Heart left ventricle (tissue), 16 donors: ENCODE measurements at regions not wholly inside any gene's neighbourhood (a gene's known extent, or its start where the extent isn't known, plus 50 kb on each side); places are given as distances from the start of the nearest gene placed in this dataset.

Experiments
- ATAC-seq, 4 donors: fragments of 200-7000 bp; cut with Tn5 transposase; one replicate each; pipeline ENCODE4 v1.9.1; 2020 to 2022; ENCODE audit warnings: moderate library complexity in 4 of 4, mild to moderate bottlenecking in 3 of 4, moderate number of reproducible peaks in 1 of 4
- DNase-seq, 5 donors: peaks; one replicate each; pipeline ENCODE4 v3.0.0-alpha.2; 2020
- H3K27ac ChIP-seq, 12 donors: fragments of 200-600 bp; sonication (generic) in 4 of 12; one replicate each; pipeline versions ENCODE4 v1.5.0 to v1.8.0; 2016 to 2022; ENCODE audit warnings: mild to moderate bottlenecking in 2 of 12
- H3K27me3 ChIP-seq, 9 donors: fragments of 200-600 bp; sonication (generic) in 2 of 9; one replicate each; pipeline versions ENCODE4 v1.5.1 to v1.8.0; 2016 to 2022; ENCODE audit warnings: mild to moderate bottlenecking in 3 of 9
- H3K36me3 ChIP-seq, 9 donors: fragments of 200-600 bp; sonication (generic) in 2 of 9; one replicate each; pipeline versions ENCODE4 v1.5.0 to v1.8.0; 2018 to 2022; ENCODE audit warnings: mild to moderate bottlenecking in 2 of 9
- H3K4me1 ChIP-seq, 12 donors: fragments of 200-600 bp; sonication (generic) in 4 of 12; one replicate each; pipeline versions ENCODE4 v1.5.0 to v1.8.0; 2016 to 2022; ENCODE audit warnings: mild to moderate bottlenecking in 3 of 12
- H3K4me3 ChIP-seq, 12 donors: fragments of 200-600 bp; sonication (generic) in 4 of 12; one replicate each; pipeline versions ENCODE4 v1.5.0 to v1.8.0; 2017 to 2022; ENCODE audit warnings: mild to moderate bottlenecking in 9 of 12, moderate library complexity in 4 of 12
- H3K9me3 ChIP-seq, 12 donors: fragments of 200-600 bp; sonication (generic) in 4 of 12; one replicate each; pipeline versions ENCODE4 v1.5.0 to v1.8.0; 2016 to 2022; ENCODE audit warnings: mild to moderate bottlenecking in 1 of 12
- CTCF ChIP-seq, 12 donors: fragments of 200-600 bp; sonication (generic) in 4 of 12; IDR thresholded peaks; one replicate each; pipeline versions ENCODE4 v1.5.0 to v1.8.0; 2018 to 2022; ENCODE audit warnings: antibody characterized with exemption in 12 of 12, mild to moderate bottlenecking in 5 of 12
- POLR2A ChIP-seq, 2 donors: fragments of 450-650 bp; IDR thresholded peaks; one replicate each; pipeline ENCODE4 v1.6.1; 2017; ENCODE audit warnings: antibody characterized with exemption in 2 of 2, mild to moderate bottlenecking in 2 of 2, moderate library complexity in 2 of 2
- WGBS, 4 donors: extraction: QIAGEN DNeasy Blood & Tissue Kit in 2 of 4; methylation state at CpG; one replicate each; pipeline versions ENCODE4 v1.1.5 to v1.1.7; 2013 to 2018; 5-methylcytosine and 5-hydroxymethylcytosine counted together
- intact Hi-C, 10 donors: fragments of 100-400 bp; cut with DNase I; formaldehyde crosslinking; loops; one replicate each; pipeline versions ENCODE4 v1.11.1 to v1.14.2; 2022
- donor health status: ischemic (EF 13 %, LVEDD 7.1; RV severe dilation, severe dysfunction).
- donor health status: healthy with polysubstance abuse.
- donor health status: DM: no; HTN: yes; CAD: no.
- donor health status: DM: no; HTN: no; CAD: no.
- donor health status: ischemic (EF 25% LVEDD 6.9; RV normal size, moderate dysfunction).
- donor health status: ischemic (EF 25% LVEDD 5.7; RV mildly dilated, moderate dysfunction).
- donor health status: healthy.
- donor health status: DM: yes; HTN: yes; CAD: no.
- donor health status: ischemic (EF 35%, LVEDD 5.7; RV mildly dilated, moderate dysfunction).
- donor health status: nonischemic (EF 11% LVEDD 7.7; RV severe dilation, severe dysfunction).
- donor health status: DM: yes; HTN: yes; CAD: no.
- donor health status: PGD.
- donor health status: ischemic (EF 29% LVEDD 5.4; RV normal size, mild dysfunction).
- donor health status: nonischemic (EF 23%, LVEDD 6.1; RV moderate dilation, normal function).

DNA sequence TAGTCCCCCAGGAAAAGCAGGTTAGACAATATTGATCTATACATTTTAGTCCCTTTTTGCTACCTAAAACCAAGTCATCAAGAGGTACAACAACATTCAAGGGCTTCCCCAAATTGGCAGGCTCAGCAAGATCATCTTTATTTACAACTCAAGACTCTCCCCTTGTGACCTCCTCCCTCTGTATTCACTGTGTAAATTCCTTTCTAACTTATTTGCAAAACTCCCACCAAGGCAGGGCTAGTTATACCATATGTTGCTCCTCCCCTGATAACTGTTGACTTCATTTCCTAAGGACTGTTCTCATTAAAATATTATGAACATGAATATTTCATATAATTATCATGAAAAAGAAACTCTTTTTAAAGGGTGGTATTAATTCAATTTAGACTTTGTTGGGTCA lies 275.6 kb downstream of the DTHD1 start:
- Histone ChIP-seq H3K4me3 (no peak overlapping the region), H3K4me1 (no peaks in the 10 kb centered on the region), H3K27ac (no peak overlapping the region), H3K36me3 (no peaks in the 10 kb centered on the region), H3K9me3 (peaks cover 0 to 5% (median 0%) of the 10 kb centered on the region in 12 donors), H3K27me3 (no peaks in the 10 kb centered on the region)
- intact Hi-C loops: no loop called here
- no peak for ATAC-seq
- DNase-seq: no peak
- TF ChIP-seq POLR2A (IDR thresholded peaks at IDR 0.05) (no peak), CTCF (IDR thresholded peaks at IDR 0.05) (no peak)

GRCh38 chr4:36568575-36568974 lies 287.2 kb downstream of the DTHD1 start:
- H3K4me1 ChIP-seq: no peaks in the 10 kb centered on the region
- no peak overlapping the region for H3K4me3 ChIP-seq
- H3K27ac ChIP-seq: no peak overlapping the region
- WGBS, 4 donors: 50 to 76% (median 67%) methylated on average over 2 to 3 of the region's 3 CpGs
- ATAC-seq: no peak
- H3K36me3 ChIP-seq: no peaks in the 10 kb centered on the region
- intact Hi-C loops: no loop called here
- no peaks in the 10 kb centered on the region for H3K27me3 ChIP-seq
- no peak for DNase-seq
- peaks cover 0 to 12% (median 0%) of the 10 kb centered on the region in 12 donors for H3K9me3 ChIP-seq
- TF ChIP-seq POLR2A (IDR thresholded peaks at IDR 0.05) (no peak), CTCF (IDR thresholded peaks at IDR 0.05) (no peak)

- Histone ChIP-seq H3K36me3 (no peaks in the 10 kb centered on the region), H3K9me3 (peaks cover 0 to 20% (median 10%) of the 10 kb centered on the region in 12 donors), H3K27ac (no peak overlapping the region), H3K4me1 (no peaks in the 10 kb centered on the region), H3K4me3 (no peak overlapping the region), H3K27me3 (no peaks in the 10 kb centered on the region)
- 75 to 92% (median 89%) methylated on average over 4 of the region's 4 CpGs for WGBS, 4 donors
- DNase-seq (no peak), ATAC-seq (no peak)
- no peak for TF ChIP-seq POLR2A (IDR thresholded peaks at IDR 0.05)
- no peak for TF ChIP-seq CTCF (IDR thresholded peaks at IDR 0.05)
- intact Hi-C loops: no loop called here
Observed at GRCh38 chr4:36573441-36573840, 292.0 kb downstream of the DTHD1 start.

DNA sequence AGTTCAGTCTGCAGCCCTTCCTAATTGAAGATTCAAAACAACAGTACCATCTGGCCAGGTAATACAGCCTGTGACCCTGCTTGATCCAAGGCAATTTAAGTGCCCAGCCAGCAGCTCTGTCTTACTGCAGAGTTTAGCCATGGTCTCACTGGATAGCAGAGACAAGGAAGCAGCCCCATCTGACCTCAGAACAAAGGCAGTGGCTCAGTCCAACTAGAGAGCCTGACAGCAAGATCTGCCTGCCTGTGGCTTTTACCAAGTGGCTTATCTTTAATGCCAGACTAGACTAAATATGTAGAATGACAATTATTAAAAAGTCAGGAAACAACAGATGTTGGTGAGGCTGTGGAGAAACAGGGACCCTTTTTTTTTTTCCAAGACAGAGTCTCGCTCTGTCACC lies 293.4 kb downstream of the DTHD1 start:
- WGBS, 4 donors: 85 to 97% (median 92%) methylated on average over 1 of the region's 1 CpG

More for the DNA sequence above, 293.4 kb downstream of the DTHD1 start:
- ATAC-seq: no peak
- Histone ChIP-seq H3K4me3 (no peak overlapping the region), H3K4me1 (no peaks in the 10 kb centered on the region), H3K27ac (no peak overlapping the region), H3K9me3 (peaks cover 0 to 20% (median 10%) of the 10 kb centered on the region in 12 donors), H3K27me3 (no peaks in the 10 kb centered on the region), H3K36me3 (no peaks in the 10 kb centered on the region)
- DNase-seq: no peak
- intact Hi-C loops: no loop called here
- no peak for TF ChIP-seq CTCF (IDR thresholded peaks at IDR 0.05)
- TF ChIP-seq POLR2A (IDR thresholded peaks at IDR 0.05): no peak
